ENCODE measurements at regions not wholly inside any gene's neighbourhood (a gene's known extent, or its start where the extent isn't known, plus 50 kb on each side); places are given as distances from the start of the nearest gene placed in this dataset.

DNA sequence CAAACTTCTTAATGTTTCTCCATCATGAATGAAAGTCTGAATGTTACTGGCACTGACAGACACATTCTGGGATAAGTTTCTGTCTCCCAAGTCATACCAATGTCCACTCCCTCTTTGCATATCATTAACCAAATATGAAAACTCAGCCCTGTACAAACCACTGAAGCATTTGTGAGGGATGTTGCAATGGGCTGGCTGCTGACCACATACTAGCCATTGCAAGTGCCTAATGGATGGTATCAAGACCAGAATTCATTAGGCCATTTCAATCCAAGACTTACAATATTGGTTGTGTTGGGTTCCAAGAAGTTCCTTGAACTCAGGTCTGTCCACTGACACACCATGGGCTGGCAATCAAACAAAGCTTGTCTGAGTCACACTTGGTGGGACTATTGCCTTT lies 73.8 kb downstream of the CBLN2 start:
- Mint-ChIP-seq H3K27me3 (no peaks in the 10 kb centered on the region), H3K36me3 (no peaks in the 10 kb centered on the region), H3K4me1 (no peaks in the 10 kb centered on the region), H3K9me3 (peaks cover 0 to 4% (median 0%) of the 10 kb centered on the region in 7 donors), H3K27ac (no peak overlapping the region), H3K4me3 (no peak overlapping the region)
- DNase-seq (no peak), ATAC-seq (ENCODE audit: low read depth in 2 of 2) (no peak)

DNA sequence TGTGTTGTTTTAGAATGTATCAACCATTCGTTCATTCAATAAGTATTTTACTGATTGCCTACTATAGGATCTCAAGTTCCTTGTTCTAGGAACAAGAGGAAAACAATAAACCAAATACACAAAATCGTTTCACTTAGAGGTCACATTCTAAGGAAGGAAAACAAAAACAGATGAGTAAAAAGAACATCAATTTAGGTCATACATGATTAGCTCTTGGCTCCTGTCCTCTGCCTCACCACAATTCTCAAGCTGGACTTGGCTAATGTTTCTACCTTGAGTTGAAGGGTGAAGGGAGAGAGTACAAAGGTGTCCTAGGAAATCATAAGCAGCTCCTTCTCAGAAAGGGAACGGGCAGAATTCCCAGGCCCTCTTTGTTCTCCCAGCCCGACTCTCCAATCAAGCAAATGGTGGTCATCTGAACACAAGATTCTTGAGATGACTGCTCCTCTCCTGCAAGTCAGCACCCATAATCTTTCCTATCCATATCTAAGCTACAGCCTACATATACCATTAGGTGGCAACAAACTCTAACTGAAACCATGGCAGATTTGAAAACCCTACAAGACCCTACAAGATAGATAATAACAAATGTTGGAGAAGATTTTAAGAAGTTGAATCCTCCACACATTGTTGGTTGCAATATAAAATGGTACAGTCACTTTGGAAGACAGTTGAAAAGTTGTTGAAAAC lies 76.0 kb downstream of the CBLN2 start:
- DNase-seq (no peak), ATAC-seq (ENCODE audit: low read depth in 2 of 2) (no peak)
- Mint-ChIP-seq H3K9me3 (peaks cover 0 to 15% (median 0%) of the 10 kb centered on the region in 7 donors), H3K36me3 (no peaks in the 10 kb centered on the region), H3K27ac (no peak overlapping the region), H3K4me1 (no peaks in the 10 kb centered on the region), H3K27me3 (no peaks in the 10 kb centered on the region), H3K4me3 (no peak overlapping the region)

DNA sequence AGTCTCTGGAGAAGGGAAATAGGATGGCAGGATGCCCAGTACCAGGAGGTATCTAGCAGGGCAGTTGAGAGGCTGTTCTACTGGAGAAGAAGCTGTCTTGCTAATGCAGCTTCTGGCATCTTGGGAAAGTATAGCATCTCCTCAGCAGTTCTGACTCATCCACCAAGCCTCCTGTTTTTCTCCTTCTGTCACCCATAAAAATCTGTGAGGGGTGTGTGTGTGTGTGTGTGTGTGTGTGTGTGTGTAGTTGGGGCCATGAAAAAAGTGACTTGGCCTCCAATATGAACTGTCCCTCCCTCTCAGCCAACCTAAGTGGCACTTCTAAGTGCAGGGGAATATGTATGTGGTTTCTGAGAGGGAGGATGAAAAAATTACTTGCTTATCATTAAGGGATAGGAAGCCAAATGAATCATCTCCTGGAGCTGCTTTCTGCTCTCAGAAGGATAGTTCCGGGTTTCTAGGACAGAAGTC lies 83.9 kb downstream of the CBLN2 start:
- ATAC-seq (ENCODE audit: low read depth in 2 of 2) (no peak), DNase-seq (no peak)
- Mint-ChIP-seq H3K27ac (no peak overlapping the region), H3K36me3 (no peaks in the 10 kb centered on the region), H3K27me3 (no peaks in the 10 kb centered on the region), H3K4me3 (no peak overlapping the region), H3K9me3 (peaks cover 0 to 14% (median 1%) of the 10 kb centered on the region in 7 donors), H3K4me1 (no peaks in the 10 kb centered on the region)

DNA sequence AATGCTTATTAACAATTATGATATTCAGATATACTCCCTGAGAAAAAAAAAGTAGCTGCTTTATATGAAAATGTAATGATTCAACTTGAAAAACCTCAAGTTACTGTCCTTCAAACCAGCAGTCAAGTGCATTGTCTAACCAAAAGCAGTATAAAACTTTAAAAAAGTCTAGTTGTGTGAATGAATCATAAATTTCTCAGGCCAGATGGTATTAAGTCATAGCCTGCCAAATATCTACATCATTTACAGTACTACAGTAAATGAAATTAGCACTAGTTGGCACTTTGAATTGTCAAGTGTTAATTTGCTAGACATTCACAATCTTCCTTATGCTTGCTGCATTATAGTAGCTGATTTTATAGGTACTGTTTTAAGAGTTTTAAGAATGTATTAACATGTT lies 85.9 kb downstream of the CBLN2 start:
- Mint-ChIP-seq H3K36me3 (no peaks in the 10 kb centered on the region), H3K4me3 (no peak overlapping the region), H3K4me1 (no peaks in the 10 kb centered on the region), H3K27ac (no peak overlapping the region), H3K27me3 (no peaks in the 10 kb centered on the region), H3K9me3 (peaks cover 0 to 4% (median 2%) of the 10 kb centered on the region in 7 donors)
- DNase-seq (no peak), ATAC-seq (ENCODE audit: low read depth in 2 of 2) (no peak)

- Mint-ChIP-seq H3K4me3 (no peak overlapping the region), H3K9me3 (peaks cover 0 to 16% (median 4%) of the 10 kb centered on the region in 7 donors), H3K27ac (no peak overlapping the region), H3K4me1 (no peaks in the 10 kb centered on the region), H3K27me3 (no peaks in the 10 kb centered on the region), H3K36me3 (no peaks in the 10 kb centered on the region)
- ATAC-seq (ENCODE audit: low read depth in 2 of 2): no peak
- DNase-seq: no peak
Observed at GRCh38 chr18:72456802-72457201, 87.3 kb downstream of the CBLN2 start.

- Mint-ChIP-seq H3K9me3 (peaks cover 0 to 13% (median 4%) of the 10 kb centered on the region in 7 donors), H3K36me3 (no peaks in the 10 kb centered on the region), H3K27me3 (no peaks in the 10 kb centered on the region), H3K4me3 (no peak overlapping the region), H3K27ac (no peak overlapping the region), H3K4me1 (no peaks in the 10 kb centered on the region)
- DNase-seq (no peak), ATAC-seq (ENCODE audit: low read depth in 2 of 2) (no peak)
Observed at GRCh38 chr18:72452328-72452727, 91.8 kb downstream of the CBLN2 start.

DNA sequence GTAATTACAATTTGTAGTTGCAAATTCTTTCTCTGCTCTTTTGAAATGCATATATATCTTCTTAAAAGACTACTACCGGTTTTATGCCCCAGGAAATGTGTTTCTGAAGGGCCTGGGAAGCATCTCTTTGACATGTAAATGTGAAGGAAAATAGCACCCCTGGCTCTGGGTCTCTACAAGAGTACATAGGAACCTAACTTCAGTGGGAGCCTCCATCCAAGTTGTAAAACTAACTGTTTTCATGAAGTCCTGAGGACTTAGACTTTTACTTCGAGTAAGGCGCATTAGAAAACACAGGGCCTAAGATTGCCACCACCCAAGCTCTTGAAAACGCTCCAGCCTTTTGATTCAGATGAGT lies 99.4 kb downstream of the CBLN2 start:
- H3K36me3 Mint-ChIP-seq: no peaks in the 10 kb centered on the region
- DNase-seq (no peak), ATAC-seq (ENCODE audit: low read depth in 2 of 2) (no peak)
- H3K27me3 Mint-ChIP-seq: no peaks in the 10 kb centered on the region
- H3K9me3 Mint-ChIP-seq: peaks cover 0 to 5% (median 0%) of the 10 kb centered on the region in 7 donors
- H3K4me1 Mint-ChIP-seq: no peaks in the 10 kb centered on the region
- no peak overlapping the region for H3K4me3 Mint-ChIP-seq
- no peak overlapping the region for H3K27ac Mint-ChIP-seq

DNA sequence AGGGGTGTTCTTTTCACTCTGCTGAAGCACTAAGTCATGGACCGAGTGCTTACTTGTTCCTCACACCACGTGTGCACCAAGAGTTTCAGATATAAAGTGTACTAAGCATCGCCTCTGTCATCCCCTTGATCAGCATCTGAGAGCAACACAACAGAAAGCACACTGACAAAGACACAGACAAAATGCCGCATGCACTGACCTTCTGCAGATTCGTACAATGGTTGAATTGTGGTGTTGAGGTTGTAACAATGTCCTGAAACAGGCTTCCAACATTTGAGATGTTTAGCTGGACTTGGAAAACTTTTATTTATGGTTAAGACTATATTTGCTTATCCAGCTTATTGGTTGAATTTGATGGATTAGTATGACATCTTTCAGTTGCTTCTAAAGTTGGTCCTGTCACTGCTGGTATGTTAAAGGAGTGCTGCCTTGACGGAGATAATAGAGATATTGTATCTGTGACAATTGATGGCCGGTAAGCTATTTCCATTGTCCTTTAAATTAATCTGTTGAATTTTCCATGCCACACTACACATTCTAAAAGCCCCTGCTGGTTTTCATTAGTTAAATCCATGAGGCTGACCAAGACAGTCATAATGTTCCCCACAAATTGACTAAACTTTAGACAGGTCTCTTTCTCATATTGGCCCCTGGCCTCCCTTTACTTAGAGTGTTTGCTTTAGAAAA lies 99.9 kb downstream of the CBLN2 start:
- Mint-ChIP-seq H3K36me3 (no peaks in the 10 kb centered on the region), H3K4me3 (no peak overlapping the region), H3K27me3 (no peaks in the 10 kb centered on the region)

DNA sequence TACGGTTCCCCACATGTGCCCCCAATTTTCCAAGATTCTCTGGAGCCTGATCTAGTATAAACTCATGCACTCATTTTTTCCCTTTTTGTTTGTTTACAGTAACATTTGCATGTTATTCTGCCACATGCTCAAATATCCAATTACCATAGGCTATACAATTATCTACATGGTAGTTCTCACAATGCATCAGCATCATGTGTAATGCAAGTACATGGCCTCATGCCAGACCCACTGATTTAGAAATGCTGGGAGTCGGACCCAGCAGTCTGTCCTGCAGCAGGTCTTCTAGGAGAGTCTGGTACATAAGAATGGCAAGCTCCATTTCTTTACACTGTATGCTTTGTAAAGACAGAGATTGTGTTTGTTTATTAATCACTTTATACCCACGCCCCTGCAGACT lies 107.7 kb downstream of the CBLN2 start:
- H3K4me3 Mint-ChIP-seq: no peak overlapping the region
- no peaks in the 10 kb centered on the region for H3K27me3 Mint-ChIP-seq
- ATAC-seq (ENCODE audit: low read depth in 2 of 2) (no peak), DNase-seq (no peak)
- H3K9me3 Mint-ChIP-seq: peaks cover 0 to 15% (median 3%) of the 10 kb centered on the region in 7 donors
- H3K4me1 Mint-ChIP-seq: no peaks in the 10 kb centered on the region
- peaks cover 0 to under 1% of the 10 kb centered on the region in 2 donors for H3K36me3 Mint-ChIP-seq
- no peak overlapping the region for H3K27ac Mint-ChIP-seq

More for the DNA sequence above, 99.9 kb downstream of the CBLN2 start:
- Mint-ChIP-seq H3K27ac (no peak overlapping the region), H3K9me3 (peaks cover 0 to 6% (median 3%) of the 10 kb centered on the region in 7 donors), H3K4me1 (no peaks in the 10 kb centered on the region)
- ATAC-seq (ENCODE audit: low read depth in 2 of 2) (no peak), DNase-seq (no peak)

GRCh38 chr18:72433756-72434155 lies 110.4 kb downstream of the CBLN2 start:
- no peak overlapping the region for H3K27ac Mint-ChIP-seq
- no peak overlapping the region for H3K4me3 Mint-ChIP-seq
- H3K36me3 Mint-ChIP-seq: peaks cover 0 to 7% of the 10 kb centered on the region in 2 donors
- peaks cover 3 to 20% (median 8%) of the 10 kb centered on the region in 7 donors for H3K9me3 Mint-ChIP-seq
- no peaks in the 10 kb centered on the region for H3K4me1 Mint-ChIP-seq
- DNase-seq (no peak), ATAC-seq (ENCODE audit: low read depth in 2 of 2) (no peak)
- H3K27me3 Mint-ChIP-seq: no peaks in the 10 kb centered on the region

- peaks cover 0 to 7% of the 10 kb centered on the region in 2 donors for H3K36me3 Mint-ChIP-seq
- DNase-seq (no peak), ATAC-seq (ENCODE audit: low read depth in 2 of 2) (no peak)
- no peak overlapping the region for H3K4me3 Mint-ChIP-seq
- no peaks in the 10 kb centered on the region for H3K4me1 Mint-ChIP-seq
- peaks cover 3 to 17% (median 6%) of the 10 kb centered on the region in 7 donors for H3K9me3 Mint-ChIP-seq
- no peak overlapping the region for H3K27ac Mint-ChIP-seq
- no peaks in the 10 kb centered on the region for H3K27me3 Mint-ChIP-seq
Observed at GRCh38 chr18:72427721-72428120, 116.4 kb downstream of the CBLN2 start.

- Mint-ChIP-seq H3K27me3 (no peaks in the 10 kb centered on the region), H3K4me3 (no peak overlapping the region), H3K9me3 (peaks cover 0 to 8% (median 0%) of the 10 kb centered on the region in 7 donors), H3K4me1 (no peaks in the 10 kb centered on the region), H3K36me3 (no peaks in the 10 kb centered on the region), H3K27ac (no peak overlapping the region)
- DNase-seq (no peak), ATAC-seq (ENCODE audit: low read depth in 2 of 2) (no peak)
Observed at GRCh38 chr18:72419914-72420313, 124.2 kb downstream of the CBLN2 start.

GRCh38 chr18:72412927-72413326 lies 131.2 kb downstream of the CBLN2 start:
- ATAC-seq (ENCODE audit: low read depth in 2 of 2) (no peak), DNase-seq (no peak)
- H3K27ac Mint-ChIP-seq: no peak overlapping the region
- no peaks in the 10 kb centered on the region for H3K36me3 Mint-ChIP-seq
- peaks cover 0 to 11% (median 4%) of the 10 kb centered on the region in 7 donors for H3K9me3 Mint-ChIP-seq
- H3K4me3 Mint-ChIP-seq: no peak overlapping the region
- H3K27me3 Mint-ChIP-seq: no peaks in the 10 kb centered on the region
- H3K4me1 Mint-ChIP-seq: no peaks in the 10 kb centered on the region

- DNase-seq: no peak
- Mint-ChIP-seq H3K4me3 (no peak overlapping the region), H3K4me1 (no peaks in the 10 kb centered on the region), H3K27ac (no peak overlapping the region), H3K36me3 (no peaks in the 10 kb centered on the region), H3K9me3 (peaks cover 0 to 18% (median 5%) of the 10 kb centered on the region in 7 donors), H3K27me3 (no peaks in the 10 kb centered on the region)
- no peak for ATAC-seq (ENCODE audit: low read depth in 2 of 2)
Observed at GRCh38 chr18:72411261-72411660, 132.9 kb downstream of the CBLN2 start.
